T-helper 1 cell treated with Interleukin-12 subunit alpha and Interleukin-12 subunit beta and Interleukin-4 antibody, amounts not matched to agents 30 μg/mL and 1 μg/mL, for 36 hours (primary cell): ENCODE measurements at regions not wholly inside any gene's neighbourhood (a gene's known extent, or its start where the extent isn't known, plus 50 kb on each side); places are given as distances from the start of the nearest gene placed in this dataset.

ENCODE experiments used
- H3K27ac Mint-ChIP-seq: one replicate; pipeline ENCODE4 v1.8.0; 2021; ENCODE audit warnings: mild to moderate bottlenecking, mixed read lengths
- H3K27me3 Mint-ChIP-seq: one replicate; pipeline ENCODE4 v1.8.0; 2021; ENCODE audit warnings: low read depth, mixed read lengths
- H3K36me3 Mint-ChIP-seq: one replicate; pipeline ENCODE4 v1.8.0; 2021; ENCODE audit warnings: low read depth, mixed read lengths
- H3K4me1 Mint-ChIP-seq: one replicate; pipeline ENCODE4 v1.8.0; 2021; ENCODE audit warnings: low read depth, mixed read lengths
- H3K4me3 Mint-ChIP-seq: one replicate; pipeline ENCODE4 v1.8.0; 2021; ENCODE audit warnings: mild to moderate bottlenecking, moderate library complexity, mixed read lengths
- H3K9me3 Mint-ChIP-seq: one replicate; pipeline ENCODE4 v1.8.0; 2021; ENCODE audit warnings: mixed read lengths

DNA sequence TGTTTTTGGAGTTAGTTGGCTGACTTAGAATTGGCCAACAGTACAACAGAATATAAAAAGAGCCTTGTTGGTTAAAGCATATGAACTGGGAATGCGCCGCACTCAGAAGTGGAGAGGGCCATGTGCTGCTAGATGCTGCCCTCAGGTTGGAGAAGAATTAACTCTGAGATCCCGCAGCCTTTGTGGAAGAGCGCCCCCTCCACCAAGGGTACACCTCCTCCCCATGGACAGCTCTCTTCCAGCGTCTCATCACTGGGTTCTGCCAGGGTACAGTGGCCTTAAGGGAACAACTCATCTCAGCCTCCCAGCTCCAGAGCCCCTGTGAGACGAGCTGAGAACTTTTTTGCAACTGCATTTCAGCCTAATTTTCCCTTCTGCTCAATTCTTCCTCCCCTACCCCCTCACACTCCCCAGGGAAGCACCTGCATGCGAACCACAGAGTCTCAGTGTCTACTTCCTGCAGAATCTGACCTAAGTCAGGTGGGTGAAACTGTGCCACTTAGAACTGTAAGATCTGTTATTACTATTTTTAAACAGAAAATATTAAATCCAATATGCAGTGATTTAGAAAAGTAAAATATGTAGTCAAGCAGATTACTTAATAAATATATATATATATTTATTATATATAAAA, 380.6 kb downstream of the RAB28 start:
- peaks cover 16% of the 10 kb centered on the region for H3K9me3 Mint-ChIP-seq
- no peak overlapping the region for H3K4me3 Mint-ChIP-seq
- H3K4me1 Mint-ChIP-seq, result no peaks in the 10 kb centered on the region
- no peaks in the 10 kb centered on the region for H3K27me3 Mint-ChIP-seq
- H3K36me3 Mint-ChIP-seq, result no peaks in the 10 kb centered on the region
- no peak overlapping the region for H3K27ac Mint-ChIP-seq

- Mint-ChIP-seq H3K36me3 (no peaks in the 10 kb centered on the region), H3K4me1 (no peaks in the 10 kb centered on the region), H3K27me3 (no peaks in the 10 kb centered on the region), H3K4me3 (no peak overlapping the region), H3K27ac (no peak overlapping the region), H3K9me3 (peaks cover 5% of the 10 kb centered on the region)
These were observed 381.9 kb downstream of the RAB28 start for GRCh38 chr4:13102092-13102742.

GRCh38 chr4:13097971-13098370, 386.2 kb downstream of the RAB28 start:
- Mint-ChIP-seq H3K27ac (no peak overlapping the region), H3K4me1 (no peaks in the 10 kb centered on the region), H3K27me3 (no peaks in the 10 kb centered on the region), H3K9me3 (peaks cover 5% of the 10 kb centered on the region), H3K36me3 (no peaks in the 10 kb centered on the region), H3K4me3 (no peak overlapping the region)

DNA sequence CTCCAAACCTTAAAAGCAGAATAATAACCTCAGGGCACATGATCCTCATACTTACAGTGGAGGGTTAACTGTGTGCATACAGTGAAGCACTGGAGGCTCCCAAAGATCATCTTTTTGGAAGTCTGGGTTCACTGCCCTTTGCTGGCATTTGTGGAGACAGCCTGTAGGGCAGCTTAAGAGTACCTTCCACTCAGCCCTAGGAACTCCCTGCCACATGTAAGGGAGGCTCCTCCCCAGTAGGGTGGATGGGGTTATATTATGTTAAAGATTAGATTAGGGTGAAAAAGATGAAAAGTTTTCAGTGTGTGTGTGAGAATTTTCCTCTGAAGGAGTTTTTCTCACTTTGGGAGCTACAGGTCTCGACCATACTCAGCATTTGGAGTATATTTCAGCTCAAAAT, 388.4 kb downstream of the RAB28 start:
- Mint-ChIP-seq H3K27me3 (no peaks in the 10 kb centered on the region), H3K9me3 (peaks cover 5% of the 10 kb centered on the region), H3K27ac (no peak overlapping the region), H3K36me3 (no peaks in the 10 kb centered on the region), H3K4me3 (no peak overlapping the region), H3K4me1 (no peaks in the 10 kb centered on the region)

DNA sequence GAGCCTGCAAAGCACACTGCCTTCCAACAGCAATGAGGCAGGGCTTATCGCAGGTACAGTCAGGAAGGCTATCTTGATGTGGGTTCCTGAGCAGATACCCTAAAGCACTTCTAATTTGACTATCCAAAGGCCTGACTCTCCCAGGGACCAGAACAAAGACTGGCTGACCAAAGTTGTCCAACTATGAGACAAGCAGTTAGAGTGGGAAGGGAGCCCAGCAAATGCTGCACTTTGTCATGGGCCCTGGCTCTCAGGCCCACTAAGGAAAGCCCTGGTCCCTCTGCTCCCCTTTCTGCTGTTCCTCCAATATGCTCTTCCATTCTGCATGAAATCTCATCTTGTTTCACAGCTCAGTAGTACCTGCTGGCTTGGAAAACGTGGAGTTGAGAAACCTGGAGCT, 391.0 kb downstream of the RAB28 start:
- Mint-ChIP-seq H3K36me3 (no peaks in the 10 kb centered on the region), H3K27ac (no peak overlapping the region), H3K27me3 (no peaks in the 10 kb centered on the region), H3K9me3 (no peaks in the 10 kb centered on the region), H3K4me3 (no peak overlapping the region), H3K4me1 (no peaks in the 10 kb centered on the region)

DNA sequence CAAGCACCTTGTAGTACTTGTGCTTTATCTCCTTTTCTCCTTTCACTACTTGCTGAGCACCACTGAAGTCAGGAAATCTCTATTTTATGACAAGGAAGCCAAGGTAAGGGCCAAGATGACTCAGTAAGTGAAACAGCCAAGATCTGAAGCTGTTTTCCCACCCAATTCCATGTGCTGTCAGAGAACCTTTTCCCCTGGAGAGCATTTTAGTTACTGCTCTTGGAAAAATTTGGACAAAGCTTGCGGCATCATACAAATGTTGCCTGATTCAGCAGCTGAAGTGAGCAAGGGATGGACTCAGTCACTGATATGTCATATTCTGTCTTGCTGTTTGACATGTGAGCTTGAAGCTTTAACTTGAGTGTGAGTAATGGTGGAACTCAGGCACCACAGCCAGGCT, 391.4 kb downstream of the RAB28 start:
- H3K9me3 Mint-ChIP-seq, result no peaks in the 10 kb centered on the region
- H3K4me3 Mint-ChIP-seq, result no peak overlapping the region
- H3K27ac Mint-ChIP-seq, result no peak overlapping the region
- H3K4me1 Mint-ChIP-seq, result no peaks in the 10 kb centered on the region
- H3K36me3 Mint-ChIP-seq, result no peaks in the 10 kb centered on the region
- H3K27me3 Mint-ChIP-seq, result no peaks in the 10 kb centered on the region

DNA sequence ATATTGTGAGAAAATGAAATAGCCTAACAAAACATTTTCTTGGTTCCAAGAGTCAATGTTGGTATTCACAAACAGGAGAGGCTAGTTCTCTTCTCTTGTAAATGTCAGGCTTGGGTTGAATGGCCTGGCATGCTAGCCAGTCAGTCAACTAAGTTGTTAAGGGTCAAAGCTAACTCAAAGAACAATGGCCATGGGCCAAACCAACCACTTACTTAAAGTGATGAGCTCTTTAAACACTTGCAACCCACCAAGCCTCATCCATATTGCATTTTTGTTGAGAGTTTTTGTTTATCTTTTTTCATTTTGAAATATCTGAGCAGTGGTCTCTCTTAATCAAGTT, 394.5 kb downstream of the RAB28 start:
- no peaks in the 10 kb centered on the region for H3K4me1 Mint-ChIP-seq
- H3K4me3 Mint-ChIP-seq, result no peak overlapping the region
- no peaks in the 10 kb centered on the region for H3K27me3 Mint-ChIP-seq
- no peak overlapping the region for H3K27ac Mint-ChIP-seq
- H3K36me3 Mint-ChIP-seq, result no peaks in the 10 kb centered on the region
- H3K9me3 Mint-ChIP-seq, result no peaks in the 10 kb centered on the region

DNA sequence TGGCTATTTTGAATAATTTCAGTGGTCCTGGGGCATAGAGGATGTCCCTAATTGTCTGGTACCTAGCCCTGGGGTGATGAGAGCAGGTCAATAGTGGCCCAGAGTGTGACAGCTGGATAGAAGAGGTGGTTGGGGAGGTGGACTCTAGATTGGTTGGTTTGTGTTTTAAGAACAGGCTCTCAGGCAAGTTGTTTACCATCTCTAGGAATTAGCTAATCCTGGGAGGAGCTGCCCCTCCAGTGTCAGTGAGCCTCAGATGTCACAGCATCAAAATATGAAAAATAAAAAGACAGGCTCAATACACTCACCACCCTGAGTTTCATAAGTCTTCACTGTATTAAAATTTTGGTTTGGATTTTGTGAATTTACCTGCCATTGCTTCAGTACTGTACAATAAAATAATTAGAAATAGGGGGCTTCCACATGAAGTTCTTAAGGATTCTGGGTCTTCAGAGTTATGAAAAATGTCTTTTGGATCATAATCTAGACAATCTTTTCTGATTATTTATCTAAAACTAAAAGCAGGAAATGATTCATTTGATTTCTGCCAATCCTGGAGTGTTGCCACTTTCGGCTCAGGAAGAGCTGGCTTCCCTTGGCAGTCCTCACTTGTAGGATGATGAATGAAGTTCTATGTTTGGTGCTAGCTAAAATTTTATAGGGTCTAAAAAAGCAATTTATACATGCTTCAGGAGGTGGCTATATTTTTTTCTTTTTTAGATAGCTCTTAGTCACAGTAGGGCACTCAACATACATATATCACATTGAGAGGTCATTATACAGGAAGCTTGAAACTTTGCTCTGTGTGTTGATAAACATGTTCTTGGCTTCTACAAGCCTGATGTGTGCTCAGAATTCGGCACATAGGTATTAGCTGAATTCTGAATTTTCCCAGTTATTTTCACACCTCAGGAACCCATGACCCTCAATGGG, 395.1 kb downstream of the RAB28 start:
- Mint-ChIP-seq H3K27ac (no peak overlapping the region), H3K9me3 (no peaks in the 10 kb centered on the region), H3K4me3 (no peak overlapping the region), H3K27me3 (no peaks in the 10 kb centered on the region), H3K36me3 (no peaks in the 10 kb centered on the region), H3K4me1 (no peaks in the 10 kb centered on the region)

DNA sequence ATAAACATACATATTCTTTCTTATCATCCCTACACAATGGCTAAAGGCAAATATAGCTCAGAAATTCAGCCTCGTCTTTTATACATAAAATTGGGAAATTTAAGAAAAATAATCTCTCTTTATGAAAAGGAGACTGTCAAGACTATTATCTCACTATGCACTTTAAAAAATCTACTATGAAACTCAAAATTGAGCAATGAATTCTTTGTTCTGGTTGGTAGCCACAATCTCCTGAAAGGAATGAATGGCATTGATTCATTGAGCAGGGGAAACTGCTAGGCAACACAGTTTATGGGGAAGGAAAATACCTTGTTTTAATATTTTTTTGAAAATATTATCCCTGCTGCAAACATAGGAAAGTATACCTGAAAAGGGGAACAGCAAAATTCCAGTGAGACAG, 397.1 kb downstream of the RAB28 start:
- Mint-ChIP-seq H3K27ac (no peak overlapping the region), H3K27me3 (no peaks in the 10 kb centered on the region), H3K4me3 (no peak overlapping the region), H3K4me1 (no peaks in the 10 kb centered on the region), H3K36me3 (no peaks in the 10 kb centered on the region), H3K9me3 (peaks cover 8% of the 10 kb centered on the region)

GRCh38 chr4:13084210-13084609, 399.9 kb downstream of the RAB28 start:
- H3K9me3 Mint-ChIP-seq, result peaks cover 25% of the 10 kb centered on the region
- H3K27ac Mint-ChIP-seq, result no peak overlapping the region
- no peaks in the 10 kb centered on the region for H3K4me1 Mint-ChIP-seq
- H3K27me3 Mint-ChIP-seq, result no peaks in the 10 kb centered on the region
- no peaks in the 10 kb centered on the region for H3K36me3 Mint-ChIP-seq
- no peak overlapping the region for H3K4me3 Mint-ChIP-seq

GRCh38 chr4:13081830-13082229, 402.3 kb downstream of the RAB28 start:
- H3K4me3 Mint-ChIP-seq, result no peak overlapping the region
- no peak overlapping the region for H3K27ac Mint-ChIP-seq
- peaks cover 25% of the 10 kb centered on the region for H3K9me3 Mint-ChIP-seq
- H3K27me3 Mint-ChIP-seq, result no peaks in the 10 kb centered on the region
- no peaks in the 10 kb centered on the region for H3K36me3 Mint-ChIP-seq
- no peaks in the 10 kb centered on the region for H3K4me1 Mint-ChIP-seq

- Mint-ChIP-seq H3K9me3 (no peaks in the 10 kb centered on the region), H3K4me1 (no peaks in the 10 kb centered on the region), H3K36me3 (no peaks in the 10 kb centered on the region), H3K4me3 (no peak overlapping the region), H3K27ac (no peak overlapping the region), H3K27me3 (no peaks in the 10 kb centered on the region)
These were observed 417.1 kb downstream of the RAB28 start for GRCh38 chr4:13067077-13067476.

DNA sequence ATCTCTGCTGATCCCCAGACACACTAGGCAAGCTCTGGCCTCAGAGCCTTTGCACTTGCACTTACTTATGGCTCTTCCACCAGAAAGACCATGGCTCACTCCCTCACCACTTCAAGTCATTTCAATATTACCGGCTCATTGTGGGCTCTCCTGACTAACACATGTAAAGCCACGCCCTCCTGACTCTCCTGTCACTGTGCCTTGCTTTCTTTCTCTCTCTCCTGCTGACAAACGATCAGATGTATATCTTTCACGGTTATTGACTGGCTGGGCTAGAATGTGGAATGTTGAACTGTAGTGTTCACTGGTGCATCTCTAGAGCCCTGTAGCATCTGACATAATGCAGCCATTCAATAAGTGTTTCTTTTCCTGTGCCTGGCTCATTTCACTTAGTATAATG, 425.1 kb downstream of the RAB28 start:
- Mint-ChIP-seq H3K36me3 (no peaks in the 10 kb centered on the region), H3K27ac (no peak overlapping the region), H3K4me3 (no peak overlapping the region), H3K9me3 (no peaks in the 10 kb centered on the region), H3K4me1 (no peaks in the 10 kb centered on the region), H3K27me3 (no peaks in the 10 kb centered on the region)

DNA sequence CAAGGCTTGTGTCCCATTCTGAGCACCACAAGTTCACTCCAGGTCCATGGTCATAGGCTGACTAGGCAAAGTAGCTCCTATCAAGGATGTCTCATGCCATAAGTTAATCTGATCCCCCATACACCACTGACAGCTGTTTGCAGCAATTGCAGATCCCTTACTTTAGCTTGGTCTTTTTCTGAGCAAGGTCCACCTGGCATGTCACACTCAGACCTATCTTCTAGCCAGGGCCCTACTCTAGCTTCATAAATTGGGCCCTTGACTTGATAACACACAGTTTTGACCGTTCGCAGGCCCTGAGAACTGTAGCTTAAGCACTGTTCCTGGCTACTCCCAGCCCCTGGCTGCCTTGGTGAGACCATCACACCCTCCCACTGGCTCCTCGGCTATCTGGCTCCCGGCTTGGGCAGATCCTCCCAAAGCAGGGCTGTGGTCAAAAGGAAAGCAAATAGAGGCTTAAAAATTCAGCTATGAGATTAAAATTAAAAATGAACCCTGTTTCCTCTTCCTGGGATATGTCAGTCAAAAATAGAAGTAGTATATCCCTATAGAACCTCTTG, 427.4 kb downstream of the RAB28 start:
- no peak overlapping the region for H3K27ac Mint-ChIP-seq
- no peaks in the 10 kb centered on the region for H3K4me1 Mint-ChIP-seq
- no peaks in the 10 kb centered on the region for H3K36me3 Mint-ChIP-seq
- H3K27me3 Mint-ChIP-seq, result no peaks in the 10 kb centered on the region
- no peaks in the 10 kb centered on the region for H3K9me3 Mint-ChIP-seq
- no peak overlapping the region for H3K4me3 Mint-ChIP-seq
